ENCODE measurements at regions not wholly inside any gene's neighbourhood (a gene's known extent, or its start where the extent isn't known, plus 50 kb on each side); places are given as distances from the start of the nearest gene placed in this dataset.

GRCh38 chrX:99192421-99192820, 1217.7 kb downstream of the PCDH19 start:
- no peak for TF ChIP-seq YY1 (IDR thresholded peaks at IDR 0.05; ENCODE audit: insufficient read depth, insufficient read length)
- no peak for TF ChIP-seq ZNF274 (IDR thresholded peaks at IDR 0.05; ENCODE audit: low read depth, low read length)
